ENCODE measurements at regions not wholly inside any gene's neighbourhood (a gene's known extent, or its start where the extent isn't known, plus 50 kb on each side); places are given as distances from the start of the nearest gene placed in this dataset.

DNA sequence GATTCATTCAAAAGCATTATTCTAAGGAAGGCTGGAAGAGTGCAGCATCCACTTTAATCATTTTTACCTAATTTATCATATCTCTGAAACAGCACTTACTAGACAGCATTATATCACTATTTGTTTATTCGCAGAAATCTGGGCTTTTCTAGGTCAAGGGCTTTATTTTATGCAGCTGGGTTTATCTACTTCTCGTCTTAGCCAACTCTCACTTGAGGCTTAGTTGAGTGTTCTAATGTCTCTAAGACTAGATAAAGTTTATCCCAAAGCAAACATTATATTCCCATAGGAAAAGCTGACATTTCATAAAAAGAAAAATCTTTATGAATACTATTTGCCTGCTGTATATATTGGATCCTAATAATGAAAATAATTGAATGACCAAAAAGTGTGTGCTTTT, 720.8 kb upstream of the FLRT2 start:
- TF ChIP-seq CTCF (IDR thresholded peaks at IDR 0.05): no peak
- TF ChIP-seq POLR2A (IDR thresholded peaks at IDR 0.05): no peak
